ENCODE measurements at regions not wholly inside any gene's neighbourhood (a gene's known extent, or its start where the extent isn't known, plus 50 kb on each side); places are given as distances from the start of the nearest gene placed in this dataset.

DNA sequence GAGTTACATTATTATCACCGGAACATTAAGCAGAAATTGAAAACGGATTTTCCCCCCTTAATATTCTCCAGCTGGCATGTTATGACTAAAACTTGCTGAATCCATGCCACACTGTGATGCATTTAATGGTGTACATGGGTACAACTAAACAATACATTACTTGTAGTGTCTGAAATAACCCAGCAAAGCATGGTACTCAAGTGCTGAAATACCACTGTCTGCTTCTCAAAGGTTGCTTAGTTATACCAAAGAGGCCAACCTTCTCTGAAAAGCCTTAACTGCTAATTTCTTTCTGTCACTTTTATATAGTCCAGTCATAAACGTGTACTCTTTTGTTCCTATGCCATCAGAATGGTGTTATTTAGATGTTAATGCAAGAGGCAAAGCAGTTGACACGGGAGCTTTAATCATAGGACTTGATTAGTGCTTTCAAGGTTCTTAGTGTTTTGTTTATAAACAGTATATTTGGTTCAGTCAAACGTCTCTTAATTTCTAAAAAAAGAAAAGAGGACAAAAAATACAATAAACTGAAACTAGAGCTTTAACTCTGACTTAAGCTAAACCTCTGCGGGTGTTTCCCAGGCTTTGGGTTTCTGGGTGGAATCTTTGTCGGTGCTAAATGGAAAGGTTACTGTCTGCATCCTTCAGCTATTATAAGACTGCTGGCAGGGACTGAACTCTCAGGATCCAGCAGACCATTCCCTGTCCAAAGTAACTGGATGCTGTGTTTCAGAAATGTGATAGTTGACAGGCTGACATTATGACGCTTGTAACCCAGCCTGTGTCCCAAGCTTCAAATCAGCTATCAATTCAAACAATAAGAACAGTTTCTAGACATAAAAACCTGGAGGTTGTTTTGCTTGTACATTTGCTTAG, 202.6 kb downstream of the PPP1R3A start:
- intact Hi-C loops (cut with DNase I), result no loop called here
- Histone ChIP-seq H3K27ac (no peak overlapping the region), H3K27me3 (no peaks in the 10 kb centered on the region), H3K4me1 (no peaks in the 10 kb centered on the region), H3K4me3 (no peak overlapping the region), H3K36me3 (no peaks in the 10 kb centered on the region), H3K9me3 (no peaks in the 10 kb centered on the region)
- no peak for DNase-seq
- TF ChIP-seq POLR2A (IDR thresholded peaks at IDR 0.05), result no peak
- TF ChIP-seq, protein P1, sequence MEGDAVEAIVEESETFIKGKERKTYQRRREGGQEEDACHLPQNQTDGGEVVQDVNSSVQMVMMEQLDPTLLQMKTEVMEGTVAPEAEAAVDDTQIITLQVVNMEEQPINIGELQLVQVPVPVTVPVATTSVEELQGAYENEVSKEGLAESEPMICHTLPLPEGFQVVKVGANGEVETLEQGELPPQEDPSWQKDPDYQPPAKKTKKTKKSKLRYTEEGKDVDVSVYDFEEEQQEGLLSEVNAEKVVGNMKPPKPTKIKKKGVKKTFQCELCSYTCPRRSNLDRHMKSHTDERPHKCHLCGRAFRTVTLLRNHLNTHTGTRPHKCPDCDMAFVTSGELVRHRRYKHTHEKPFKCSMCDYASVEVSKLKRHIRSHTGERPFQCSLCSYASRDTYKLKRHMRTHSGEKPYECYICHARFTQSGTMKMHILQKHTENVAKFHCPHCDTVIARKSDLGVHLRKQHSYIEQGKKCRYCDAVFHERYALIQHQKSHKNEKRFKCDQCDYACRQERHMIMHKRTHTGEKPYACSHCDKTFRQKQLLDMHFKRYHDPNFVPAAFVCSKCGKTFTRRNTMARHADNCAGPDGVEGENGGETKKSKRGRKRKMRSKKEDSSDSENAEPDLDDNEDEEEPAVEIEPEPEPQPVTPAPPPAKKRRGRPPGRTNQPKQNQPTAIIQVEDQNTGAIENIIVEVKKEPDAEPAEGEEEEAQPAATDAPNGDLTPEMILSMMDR (IDR thresholded peaks at IDR 0.05), result no peak
- WGBS (ENCODE audit: insufficient coverage, low coverage, low lambda C conversion rate, missing lambda C conversion rate), result 43% methylated on average over 8 of the region's 8 CpGs
- no peak for ATAC-seq

DNA sequence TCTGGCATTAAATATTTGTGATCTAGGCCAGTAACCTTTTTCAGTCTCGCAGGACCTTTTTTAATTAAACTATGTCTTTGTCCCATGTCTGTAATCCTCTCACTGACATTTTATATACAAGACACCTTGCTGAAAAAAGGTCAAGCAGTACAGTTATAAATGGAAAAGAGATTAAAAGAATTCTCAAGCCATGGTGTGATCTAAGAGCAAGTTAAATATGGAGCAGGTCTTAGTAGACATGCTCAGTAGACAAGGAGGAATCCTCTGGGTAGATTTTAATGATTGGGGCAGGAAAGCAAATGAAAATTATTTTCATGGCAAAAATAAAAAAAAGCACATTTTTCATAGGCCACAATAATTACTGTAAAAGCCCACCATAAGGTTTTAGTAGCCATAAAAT, 203.5 kb downstream of the PPP1R3A start:
- Histone ChIP-seq H3K27me3 (no peaks in the 10 kb centered on the region), H3K27ac (no peak overlapping the region), H3K4me3 (no peak overlapping the region), H3K9me3 (no peaks in the 10 kb centered on the region), H3K36me3 (no peaks in the 10 kb centered on the region), H3K4me1 (no peaks in the 10 kb centered on the region)
- 41% methylated on average over 1 of the region's 1 CpG for WGBS (ENCODE audit: insufficient coverage, low coverage, low lambda C conversion rate, missing lambda C conversion rate)
- intact Hi-C loops (cut with DNase I), result no loop called here
- ATAC-seq, result no peak
- DNase-seq, result no peak
- TF ChIP-seq, protein P1 (IDR thresholded peaks at IDR 0.05), result no peak
- no peak for TF ChIP-seq POLR2A (IDR thresholded peaks at IDR 0.05)

DNA sequence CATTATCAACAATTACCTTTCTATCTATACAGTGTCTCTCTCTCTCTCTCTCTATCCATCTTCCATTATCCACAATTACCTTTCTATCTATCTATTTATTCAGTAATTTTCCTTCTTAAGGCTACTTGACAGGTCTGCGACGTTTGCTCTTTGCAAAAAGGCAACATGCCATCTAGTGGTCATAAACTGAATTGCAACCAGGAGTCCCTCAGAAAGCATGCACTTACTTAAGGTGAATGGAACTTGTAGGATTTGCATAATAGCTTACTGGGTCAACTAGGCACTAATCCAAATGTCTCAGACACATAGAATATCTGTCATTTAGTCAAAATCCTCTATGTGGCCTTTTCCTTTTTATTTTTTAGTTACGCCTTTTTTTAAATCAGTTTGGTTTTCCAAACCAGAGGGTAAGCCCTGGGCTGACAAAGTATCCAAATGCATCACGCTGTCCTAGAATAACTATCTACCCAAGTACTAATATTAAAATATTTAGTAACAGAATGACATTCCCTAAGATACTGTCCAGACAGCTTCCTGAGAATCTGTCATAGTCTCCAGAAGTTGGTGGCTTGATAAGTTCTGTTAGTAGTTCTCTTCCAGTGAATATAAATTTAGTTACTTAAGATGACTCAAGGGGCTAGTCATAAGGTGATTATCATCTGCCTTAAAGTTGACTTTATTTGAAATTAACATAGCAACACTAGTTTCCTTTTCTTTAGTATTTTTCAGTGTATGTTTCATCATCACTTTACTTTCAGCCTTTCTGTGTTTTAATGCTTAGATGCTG, 208.3 kb downstream of the PPP1R3A start:
- intact Hi-C loops (cut with DNase I), result no loop called here
- H3K4me3 ChIP-seq, result no peak overlapping the region
- ATAC-seq (peak; percentile 77 to 87 (median 86)), DNase-seq (no peak)
- WGBS (ENCODE audit: insufficient coverage, low coverage, low lambda C conversion rate, missing lambda C conversion rate), result 36% methylated on average over 4 of the region's 4 CpGs
- no peak overlapping the region for H3K27ac ChIP-seq
- no peaks in the 10 kb centered on the region for H3K4me1 ChIP-seq
- H3K27me3 ChIP-seq, result no peaks in the 10 kb centered on the region
- TF ChIP-seq, protein P1 (IDR thresholded peaks at IDR 0.05), result peak; percentile 81 to 96 (median 95)
- TF ChIP-seq POLR2A (IDR thresholded peaks at IDR 0.05), result no peak
- H3K36me3 ChIP-seq, result no peaks in the 10 kb centered on the region
- no peaks in the 10 kb centered on the region for H3K9me3 ChIP-seq

DNA sequence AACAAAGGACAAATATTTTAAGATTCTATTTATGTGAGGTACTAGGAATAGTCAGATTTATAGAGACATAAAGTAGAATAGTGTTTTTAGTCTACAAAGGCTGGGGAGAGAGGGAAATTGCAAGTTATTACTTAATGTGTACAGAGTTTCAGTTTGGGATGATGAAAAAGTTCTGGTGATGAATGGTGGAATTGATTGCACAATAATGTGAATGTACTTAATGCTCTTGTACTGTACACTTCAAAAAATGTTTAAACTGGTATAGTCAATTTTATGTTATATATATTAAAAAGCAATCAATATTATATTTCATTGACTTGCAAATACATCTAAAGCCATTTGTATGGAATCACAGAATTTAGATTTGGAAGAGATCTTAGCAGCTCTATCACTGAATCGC, 213.4 kb downstream of the PPP1R3A start:
- Histone ChIP-seq H3K4me1 (no peaks in the 10 kb centered on the region), H3K9me3 (no peaks in the 10 kb centered on the region), H3K27ac (no peak overlapping the region), H3K27me3 (no peaks in the 10 kb centered on the region), H3K36me3 (no peaks in the 10 kb centered on the region), H3K4me3 (no peak overlapping the region)
- TF ChIP-seq POLR2A (IDR thresholded peaks at IDR 0.05), result no peak
- TF ChIP-seq, protein P1 (IDR thresholded peaks at IDR 0.05), result no peak
- intact Hi-C loops (cut with DNase I), result no loop called here
- DNase-seq (no peak), ATAC-seq (no peak)
- WGBS (ENCODE audit: insufficient coverage, low coverage, low lambda C conversion rate, missing lambda C conversion rate), result 62% methylated on average over 1 of the region's 1 CpG
